Putamen (tissue), 1 donor: ENCODE measurements at regions not wholly inside any gene's neighbourhood (a gene's known extent, or its start where the extent isn't known, plus 50 kb on each side); places are given as distances from the start of the nearest gene placed in this dataset.
A peak's percentile ranks its signal among the peaks of the same experiment; 100 is the strongest.

Source experiments
- DNase-seq: peaks from one replicate; pipeline ENCODE4 v3.0.0-alpha.2; 2016; ENCODE audit warnings: low spot score

GRCh38 chr15:66906668-66907614, 158.5 kb upstream of the SMAD3 start:
- no peak for DNase-seq

GRCh38 chr15:66907826-66908743, 157.3 kb upstream of the SMAD3 start:
- DNase-seq = peak; percentile 47

GRCh38 chr15:66908744-66909095, 156.7 kb upstream of the SMAD3 start:
- DNase-seq = no peak

GRCh38 chr15:66909381-66909890, 156.0 kb upstream of the SMAD3 start:
- DNase-seq = no peak

- no peak for DNase-seq
Observed at GRCh38 chr15:66911131-66911700, 154.2 kb upstream of the SMAD3 start.

- no peak for DNase-seq
Observed at GRCh38 chr15:66912001-66912400, 153.4 kb upstream of the SMAD3 start.

GRCh38 chr15:66912441-66912840, 153.0 kb upstream of the SMAD3 start:
- no peak for DNase-seq

GRCh38 chr15:66917904-66918448, 147.4 kb upstream of the SMAD3 start:
- DNase-seq = no peak

- no peak for DNase-seq
Observed at GRCh38 chr15:66919421-66919820, 146.0 kb upstream of the SMAD3 start.

- DNase-seq = no peak
Observed at GRCh38 chr15:66921319-66921915, 144.0 kb upstream of the SMAD3 start.

GRCh38 chr15:66922608-66923007, 142.8 kb upstream of the SMAD3 start:
- DNase-seq = no peak

GRCh38 chr15:66923438-66923881, 141.9 kb upstream of the SMAD3 start:
- no peak for DNase-seq

GRCh38 chr15:66924889-66925288, 140.5 kb upstream of the SMAD3 start:
- no peak for DNase-seq

- no peak for DNase-seq
Observed at GRCh38 chr15:66925721-66926120, 139.7 kb upstream of the SMAD3 start.

GRCh38 chr15:66927201-66928077, 138.0 kb upstream of the SMAD3 start:
- DNase-seq = no peak

- DNase-seq = no peak
Observed at GRCh38 chr15:66928101-66928500, 137.3 kb upstream of the SMAD3 start.

- DNase-seq = no peak
Observed at GRCh38 chr15:66928784-66929183, 136.6 kb upstream of the SMAD3 start.

- no peak for DNase-seq
Observed at GRCh38 chr15:66929843-66930402, 135.5 kb upstream of the SMAD3 start.

GRCh38 chr15:66931768-66932633, 133.4 kb upstream of the SMAD3 start:
- no peak for DNase-seq
